H9 (cell line): ENCODE measurements at regions not wholly inside any gene's neighbourhood (a gene's known extent, or its start where the extent isn't known, plus 50 kb on each side); places are given as distances from the start of the nearest gene placed in this dataset.

ENCODE experiments used
- DNase-seq: peaks from one replicate; pipeline ENCODE4 v3.0.0-alpha.2; 2017
- H2AFZ ChIP-seq: one replicate; pipeline ENCODE4 v1.6.1; 2013; ENCODE audit warnings: mild to moderate bottlenecking, low read length, control low read depth, moderate library complexity
- H2AK5ac ChIP-seq: 2 replicates; pipeline ENCODE4 v1.6.1; 2013; ENCODE audit warnings: low read length, control low read depth, mixed read lengths; ENCODE audit not compliant: insufficient read length
- H2BK120ac ChIP-seq: one replicate; pipeline ENCODE4 v1.6.1; 2013; ENCODE audit warnings: low read depth, mild to moderate bottlenecking, low read length, control low read depth, inconsistent platforms; ENCODE audit not compliant: poor library complexity, severe bottlenecking
- H2BK12ac ChIP-seq: 2 replicates; pipeline ENCODE4 v1.6.1; 2013; ENCODE audit warnings: low read length, control low read depth, mixed read lengths, low read depth; ENCODE audit not compliant: insufficient read length
- H2BK15ac ChIP-seq: 2 replicates; pipeline ENCODE4 v1.6.1; 2013; ENCODE audit warnings: low read depth, low read length, control low read depth
- H2BK20ac ChIP-seq: one replicate; pipeline ENCODE4 v1.6.1; 2013; ENCODE audit warnings: low read depth, mild to moderate bottlenecking, low read length, control low read depth, inconsistent platforms; ENCODE audit not compliant: poor library complexity, severe bottlenecking
- H2BK5ac ChIP-seq: 2 replicates; pipeline ENCODE4 v1.6.1; 2013; ENCODE audit warnings: low read length, control low read depth, mixed read lengths; ENCODE audit not compliant: insufficient read length
- H3K14ac ChIP-seq: 2 replicates; pipeline ENCODE4 v1.6.1; 2013; ENCODE audit warnings: low read length, control low read depth; ENCODE audit not compliant: insufficient read depth
- H3K18ac ChIP-seq: 2 replicates; pipeline ENCODE4 v1.6.1; 2013; ENCODE audit warnings: low read depth, mild to moderate bottlenecking, mixed read lengths, low read length, control low read depth; ENCODE audit not compliant: insufficient read length
- H3K23ac ChIP-seq: 2 replicates; pipeline ENCODE4 v1.6.1; 2013; ENCODE audit warnings: low read length, control low read depth, mixed read lengths, low read depth; ENCODE audit not compliant: insufficient read length
- H3K23me2 ChIP-seq: 2 replicates; pipeline ENCODE4 v1.6.1; 2013; ENCODE audit warnings: low read depth, mild to moderate bottlenecking, mixed read lengths, low read length, control low read depth; ENCODE audit not compliant: insufficient read length, poor library complexity, severe bottlenecking
- H3K27ac ChIP-seq: 2 replicates; pipeline ENCODE4 v1.5.1; 2013; ENCODE audit warnings: low read length, control low read depth, mixed read lengths, low read depth; ENCODE audit not compliant: insufficient read length
- H3K27me3 ChIP-seq: 2 replicates; pipeline ENCODE4 v1.6.1; 2013; ENCODE audit warnings: low read length, control low read depth, inconsistent platforms; ENCODE audit not compliant: insufficient read depth
- H3K4ac ChIP-seq: 2 replicates; pipeline ENCODE4 v1.6.1; 2013; ENCODE audit warnings: low read depth, mild to moderate bottlenecking, control low read depth, inconsistent platforms, low read length, moderate library complexity
- H3K4me1 ChIP-seq: 2 replicates; pipeline ENCODE4 v1.6.1; 2013; ENCODE audit warnings: low read length, control low read depth, inconsistent platforms; ENCODE audit not compliant: insufficient read depth
- H3K4me2 ChIP-seq: 2 replicates; pipeline ENCODE4 v1.6.1; 2013; ENCODE audit warnings: low read length, control low read depth, mixed read lengths; ENCODE audit not compliant: insufficient read length, insufficient read depth
- H3K56ac ChIP-seq: 2 replicates; pipeline ENCODE4 v1.6.1; 2013; ENCODE audit warnings: low read depth, mild to moderate bottlenecking, mixed read lengths, low read length, control low read depth; ENCODE audit not compliant: insufficient read length
- H3K79me1 ChIP-seq: 2 replicates; pipeline ENCODE4 v1.6.1; 2013; ENCODE audit warnings: low read depth, mild to moderate bottlenecking, moderate library complexity, low read length, control low read depth, inconsistent platforms; ENCODE audit not compliant: insufficient read depth, poor library complexity, severe bottlenecking
- H3K79me2 ChIP-seq: 2 replicates; pipeline ENCODE4 v1.6.1; 2013; ENCODE audit warnings: low read length, control low read depth, inconsistent platforms; ENCODE audit not compliant: insufficient read depth
- H3K9ac ChIP-seq: 2 replicates; pipeline ENCODE4 v1.6.1; 2013; ENCODE audit warnings: low read length, control low read depth, mixed read lengths; ENCODE audit not compliant: insufficient read length; ENCODE audit errors: extremely low read depth
- H3K9me3 ChIP-seq: one replicate; pipeline ENCODE4 v1.6.1; 2013; ENCODE audit warnings: low read depth, low read length, inconsistent platforms; ENCODE audit not compliant: control insufficient read depth
- H3T11ph ChIP-seq: one replicate; pipeline ENCODE4 v1.6.1; 2013; ENCODE audit warnings: mild to moderate bottlenecking, low read length, control low read depth, inconsistent platforms
- H4K20me1 ChIP-seq: one replicate; pipeline ENCODE4 v1.6.1; 2013; ENCODE audit not compliant: control insufficient read depth, insufficient read length, insufficient read depth
- H4K5ac ChIP-seq: 2 replicates; pipeline ENCODE4 v1.6.1; 2013; ENCODE audit warnings: low read depth, mild to moderate bottlenecking, mixed read lengths, low read length, control low read depth; ENCODE audit not compliant: insufficient read length
- H4K8ac ChIP-seq: replicated peaks from 2 replicates; pipeline ENCODE4 v1.6.1; 2013; ENCODE audit warnings: low read length, control low read depth, mixed read lengths, low read depth; ENCODE audit not compliant: insufficient read length
- H4K91ac ChIP-seq: 2 replicates; pipeline ENCODE4 v1.6.1; 2013; ENCODE audit warnings: low read depth, mild to moderate bottlenecking, moderate library complexity, mixed read lengths, low read length, control low read depth; ENCODE audit not compliant: insufficient read length
- H3K27ac Mint-ChIP-seq, 3 experiments: 2 replicates in 2 of 3; 3 replicates in 1 of 3; pipeline ENCODE4 v1.8.0; 2020 to 2021; ENCODE audit warnings: mixed read lengths in 3 of 3, mild to moderate bottlenecking in 1 of 3, moderate library complexity in 1 of 3
- H3K27me3 Mint-ChIP-seq: 2 replicates; pipeline ENCODE4 v1.8.0; 2021; ENCODE audit warnings: low read depth, mild to moderate bottlenecking, moderate library complexity, mixed read lengths
- H3K36me3 Mint-ChIP-seq, 3 experiments: 2 replicates in 2 of 3; 3 replicates in 1 of 3; pipeline ENCODE4 v1.8.0; 2020 to 2021; ENCODE audit warnings: low read depth in 3 of 3, mixed read lengths in 3 of 3; ENCODE audit not compliant: insufficient read depth in 1 of 3
- H3K4me1 Mint-ChIP-seq, 2 experiments: 2 replicates each; pipeline ENCODE4 v1.8.0; 2020; ENCODE audit warnings: mixed read lengths in 2 of 2
- H3K4me3 Mint-ChIP-seq, 2 experiments: 2 replicates in 1 of 2; 3 replicates in 1 of 2; pipeline ENCODE4 v1.8.0; 2020 to 2021; ENCODE audit warnings: mild to moderate bottlenecking in 2 of 2, mixed read lengths in 2 of 2, moderate library complexity in 1 of 2
- H3K9me3 Mint-ChIP-seq, 2 experiments: 2 replicates in 1 of 2; 3 replicates in 1 of 2; pipeline ENCODE4 v1.8.0; 2020; ENCODE audit warnings: mild to moderate bottlenecking in 2 of 2, mixed read lengths in 2 of 2, moderate library complexity in 1 of 2
- CTCF ChIP-seq: fragments of 200-600 bp; sonication (generic); conservative IDR thresholded peaks from 3 replicates; pipeline ENCODE4 v1.8.0; 2021; ENCODE audit warnings: antibody characterized with exemption, mild to moderate bottlenecking
- WGBS: extraction: QIAGEN DNeasy Blood & Tissue Kit; methylation state at CpG from one replicate; pipeline ENCODE4 v1.1.7; 2013; ENCODE audit warnings: missing lambda C conversion rate, low lambda C conversion rate, mixed read lengths; ENCODE audit not compliant: insufficient read length; ENCODE audit errors: extremely low coverage; 5-methylcytosine and 5-hydroxymethylcytosine counted together

- Mint-ChIP-seq H3K9me3 (peaks cover 0 to 4% of the 10 kb centered on the region in 2 experiments; a peak in 1 of 5 replicates), H3K27me3 (peaks cover 4% of the 10 kb centered on the region; the same call in 1 of the 2 replicates), H3K4me1 (peaks cover 6 to 16% of the 10 kb centered on the region in 2 experiments), H3K27ac (no peak overlapping the region; a peak in 2 of 7 replicates), H3K4me3 (no peak overlapping the region), H3K36me3 (peaks cover 0 to 3% (median 3%) of the 10 kb centered on the region in 3 experiments; a peak in 1 of 7 replicates)
- no CpG with 5 or more reads among the region's 2 CpGs for WGBS
- no peak for TF ChIP-seq CTCF
- H2BK5ac ChIP-seq = no peak overlapping the region
- no peak overlapping the region for H3T11ph ChIP-seq
- H3K9ac ChIP-seq = no peak overlapping the region
- no peak overlapping the region for H3K4me2 ChIP-seq
- H3K79me2 ChIP-seq = no peaks in the 10 kb centered on the region
- H2BK20ac ChIP-seq = no peak overlapping the region
- H2BK12ac ChIP-seq = no peak overlapping the region
- no peak overlapping the region for H3K23ac ChIP-seq
- DNase-seq = no peak
- no peak overlapping the region for H4K91ac ChIP-seq
- H3K14ac ChIP-seq = no peak overlapping the region
- H3K23me2 ChIP-seq = no peaks in the 10 kb centered on the region
- H2BK15ac ChIP-seq = no peak overlapping the region
- H2BK120ac ChIP-seq = no peak overlapping the region
- no peaks in the 10 kb centered on the region for H3K4me1 ChIP-seq
- H3K18ac ChIP-seq = no peak overlapping the region
- H3K56ac ChIP-seq = no peak overlapping the region
- H4K8ac ChIP-seq = no peak overlapping the region
- no peak overlapping the region for H3K27ac ChIP-seq
- H3K27me3 ChIP-seq = no peaks in the 10 kb centered on the region
- no peaks in the 10 kb centered on the region for H3K9me3 ChIP-seq
- H3K79me1 ChIP-seq = no peaks in the 10 kb centered on the region
- H2AFZ ChIP-seq = no peak overlapping the region
- H3K4ac ChIP-seq = no peak overlapping the region
- H4K20me1 ChIP-seq = no peaks in the 10 kb centered on the region
- H4K5ac ChIP-seq = no peak overlapping the region
- H2AK5ac ChIP-seq = no peak overlapping the region
Measured at GRCh38 chr16:51312363-51313150, 161.5 kb upstream of the SALL1 start.
